Endothelial cell of umbilical vein (primary cell): ENCODE measurements at regions not wholly inside any gene's neighbourhood (a gene's known extent, or its start where the extent isn't known, plus 50 kb on each side); places are given as distances from the start of the nearest gene placed in this dataset.
A peak's percentile ranks its signal among the peaks of the same experiment; 100 is the strongest.

ENCODE experiments used
- BruUV-seq: library from RNA; stranded (reverse); fragments of 400-500 nt; replicated peaks from 2 replicates; lab custom pipeline; 2021; lab: Mats Ljungman, UMichigan
- CTCF ChIA-PET: fragments of 300-600, 350-600 bp; sonication (Branson Sonifier 250); formaldehyde crosslinking; loops from one replicate; lab custom pipeline; 2021; ENCODE audit warnings: antibody characterized with exemption, inconsistent platforms; lab: Charles Lee
- POLR2A ChIA-PET: fragments of 300-600, 350-600 bp; sonication (Branson Sonifier 250); formaldehyde crosslinking; loops from one replicate; lab custom pipeline; 2021; ENCODE audit warnings: antibody characterized with exemption, inconsistent platforms; lab: Charles Lee
- DNase-seq: peaks from one replicate; pipeline ENCODE4 v3.0.0-alpha.2; 2011; ENCODE audit warnings: low read depth, low spot score
- FAIRE-seq: peaks from 2 replicates; lab custom pipeline; 2011; peaks lifted over from hg19 to GRCh38; lab: Jason Lieb, UNC
- H2AFZ ChIP-seq: 2 replicates; pipeline ENCODE4 v1.6.0; 2012; ENCODE audit warnings: low read depth, low read length, control low read depth, inconsistent platforms
- H3K27ac ChIP-seq: 2 replicates; pipeline ENCODE4 v1.5.1; 2011; ENCODE audit warnings: low read depth, mild to moderate bottlenecking, control low read depth, low read length, moderate library complexity; ENCODE audit not compliant: insufficient read depth
- H3K27me3 ChIP-seq, 2 experiments: 2 replicates each; pipeline versions ENCODE4 v1.6.0 to v1.6.1; 2011; ENCODE audit warnings: low read length in 2 of 2, mixed read lengths in 1 of 2; ENCODE audit not compliant: control insufficient read depth in 2 of 2, insufficient read depth in 2 of 2
- H3K36me3 ChIP-seq, 2 experiments: 2 replicates in 1 of 2; 3 replicates in 1 of 2; pipeline ENCODE4 v1.5.1; 2011; ENCODE audit warnings: low read length in 2 of 2, mild to moderate bottlenecking in 1 of 2, moderate library complexity in 1 of 2; ENCODE audit not compliant: control insufficient read depth in 2 of 2, insufficient read depth in 2 of 2; ENCODE audit errors: extremely low read depth in 1 of 2
- H3K4me1 ChIP-seq: 3 replicates; pipeline ENCODE4 v1.5.1; 2011; ENCODE audit warnings: mild to moderate bottlenecking, low read length; ENCODE audit not compliant: control insufficient read depth, insufficient read depth; ENCODE audit errors: extremely low read depth
- H3K4me2 ChIP-seq: 2 replicates; pipeline ENCODE4 v1.6.1; 2011; ENCODE audit warnings: low read length, control low read depth, mixed read lengths; ENCODE audit not compliant: insufficient read depth
- H3K4me3 ChIP-seq, 3 experiments: fragments of 200-600 bp in 1 of 3; sonication (generic), shearing (Covaris generic) in 1 of 3; replicated peaks in 1 of 3; 2 replicates each; pipeline ENCODE4 v1.5.1; 2011 to 2016; ENCODE audit warnings: control low read depth in 3 of 3, low read length in 3 of 3, mild to moderate bottlenecking in 2 of 3, inconsistent platforms in 1 of 3, low read depth in 1 of 3, moderate library complexity in 1 of 3; ENCODE audit not compliant: insufficient read depth in 1 of 3
- H3K79me2 ChIP-seq: 2 replicates; pipeline ENCODE4 v1.6.0; 2012; ENCODE audit warnings: low read length, inconsistent platforms; ENCODE audit not compliant: control insufficient read depth, insufficient read depth
- H3K9ac ChIP-seq: replicated peaks from 2 replicates; pipeline ENCODE3; 2011; ENCODE audit warnings: low read length, control low read depth; ENCODE audit not compliant: insufficient read depth; ENCODE audit errors: extremely low read depth
- H3K9me1 ChIP-seq: replicated peaks from 3 replicates; pipeline ENCODE4 v1.6.0; 2011; ENCODE audit warnings: mild to moderate bottlenecking, low read length; ENCODE audit not compliant: control insufficient read depth, insufficient read depth; ENCODE audit errors: extremely low read depth
- H3K9me3 ChIP-seq: replicated peaks from 2 replicates; pipeline ENCODE4 v1.5.1; 2012; ENCODE audit warnings: low read length, inconsistent platforms; ENCODE audit not compliant: control insufficient read depth, insufficient read depth
- H4K20me1 ChIP-seq: replicated peaks from 2 replicates; pipeline ENCODE3; 2011; ENCODE audit warnings: mild to moderate bottlenecking, low read length; ENCODE audit not compliant: control insufficient read depth, insufficient read depth; ENCODE audit errors: extremely low read depth
- EZH2 ChIP-seq: IDR thresholded peaks from 2 replicates; pipeline ENCODE4 v1.6.1; 2012; ENCODE audit warnings: borderline replicate concordance, low read depth, mild to moderate bottlenecking, moderate library complexity, low read length, inconsistent platforms; ENCODE audit not compliant: severe bottlenecking
- FOS ChIP-seq: IDR thresholded peaks from 2 replicates; pipeline ENCODE4 v1.6.1; 2011; ENCODE audit warnings: mild to moderate bottlenecking, low read length, moderate library complexity, borderline replicate concordance; ENCODE audit not compliant: insufficient read depth
- GATA2 ChIP-seq: IDR thresholded peaks from 2 replicates; pipeline ENCODE4 v1.7.0; 2011; ENCODE audit warnings: low read depth, mild to moderate bottlenecking, moderate library complexity, mixed read lengths, low read length; ENCODE audit not compliant: insufficient read length, insufficient read depth
- JUN ChIP-seq: IDR thresholded peaks from 2 replicates; pipeline ENCODE4 v1.6.1; 2011; ENCODE audit warnings: borderline replicate concordance, low read depth; ENCODE audit not compliant: insufficient read length, insufficient read depth
- MYC ChIP-seq: IDR thresholded peaks from one replicate; pipeline ENCODE4 v1.6.1; 2011; ENCODE audit warnings: mild to moderate bottlenecking, low read depth, low read length
- POLR2A ChIP-seq: IDR thresholded peaks from 2 replicates; pipeline ENCODE4 v1.6.1; 2012; ENCODE audit warnings: low read depth, mild to moderate bottlenecking, control low read depth, low read length
- POLR2AphosphoS5 ChIP-seq: IDR thresholded peaks from 2 replicates; pipeline ENCODE4 v1.6.1; 2012; ENCODE audit warnings: low read depth, mild to moderate bottlenecking, control low read depth, low read length, moderate library complexity; ENCODE audit not compliant: insufficient read depth
- dilution Hi-C: fragments of 300-500 bp; cut with MboI; formaldehyde crosslinking; loops from one replicate; pipeline ENCODE4 v1.15.0; 2019; ENCODE audit warnings: low sequenced_read_pairs; ENCODE audit not compliant: extremely low pct_ligation_motif_present
- intact Hi-C: fragments of 100-400 bp; cut with micrococcal nuclease; formaldehyde crosslinking; loops from one replicate; pipeline ENCODE4 v1.10.0; 2022
- TF ChIP-seq, protein P1 (sequence below), 2 donors: IDR thresholded peaks; 1 replicate in 1 of 2; 2 replicates in 1 of 2; pipeline ENCODE4 v1.5.1; 2011; ENCODE audit warnings: low read length in 2 of 2, mild to moderate bottlenecking in 2 of 2, moderate library complexity in 2 of 2, control low read depth in 1 of 2, inconsistent platforms in 1 of 2, low read depth in 1 of 2; ENCODE audit not compliant: insufficient read depth in 1 of 2; ENCODE audit errors: extremely low read depth in 1 of 2

DNA sequence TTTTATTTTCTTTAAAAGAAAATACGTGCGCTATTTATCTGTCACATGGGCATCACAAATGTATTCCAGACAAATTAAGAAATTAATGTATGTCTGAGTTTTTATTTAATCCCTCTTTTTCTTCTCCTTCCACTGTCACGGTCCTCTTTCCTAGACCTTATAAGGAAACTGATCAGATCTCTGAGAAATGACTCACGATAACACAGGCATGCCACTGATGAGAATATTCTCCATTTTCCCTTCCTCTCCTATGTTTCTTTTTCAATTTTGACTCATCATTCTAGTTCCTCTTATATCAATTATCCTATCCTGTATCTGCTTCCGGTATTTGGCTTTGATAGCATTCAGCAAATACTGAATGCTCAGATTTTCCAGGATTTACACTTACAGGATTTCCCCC lies 121.8 kb downstream of the DSC3 start:
- Histone ChIP-seq H3K9me3 (no peaks in the 10 kb centered on the region), H3K4me2 (peak overlapping the region; percentile 36), H3K4me1 (peaks cover 3% of the 10 kb centered on the region), H3K27me3 (no peaks in the 10 kb centered on the region), H3K27ac (no peak overlapping the region), H3K4me3 (no peak overlapping the region), H2AFZ (no peak overlapping the region), H3K79me2 (no peaks in the 10 kb centered on the region), H3K9ac (no peak overlapping the region), H3K9me1 (no peaks in the 10 kb centered on the region), H3K36me3 (no peaks in the 10 kb centered on the region), H4K20me1 (no peaks in the 10 kb centered on the region)
- FAIRE-seq (no peak), DNase-seq (peak; percentile 39)
- dilution Hi-C loops (no loop called here), intact Hi-C loops (no loop called here)
- CTCF ChIA-PET = no interaction called here
- BruUV-seq = no TSS peak
- POLR2A ChIA-PET = no interaction called here
- TF ChIP-seq FOS (no peak), JUN (peak; percentile 13), GATA2 (peak; percentile 41)

DNA sequence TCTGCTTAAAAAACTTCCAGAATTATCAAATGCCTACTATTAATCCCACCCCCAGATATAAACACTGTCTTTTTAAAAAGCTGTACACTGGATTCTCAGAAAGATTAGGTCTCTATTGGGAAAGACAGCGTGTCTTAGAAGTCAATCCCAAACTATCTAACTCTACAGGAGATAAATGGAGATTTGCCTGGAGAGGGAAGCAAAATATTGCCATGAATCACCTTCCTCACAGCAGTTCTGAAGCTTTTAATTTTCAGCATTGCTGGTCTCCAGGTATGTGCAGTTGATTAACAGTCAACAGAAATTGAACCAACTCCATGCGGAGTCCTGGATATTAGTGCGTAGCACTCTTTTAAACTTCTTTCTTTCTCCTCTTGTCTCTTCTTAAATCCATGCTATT lies 122.2 kb downstream of the DSC3 start:
- Histone ChIP-seq H3K36me3 (no peaks in the 10 kb centered on the region), H3K27ac (no peak overlapping the region), H3K4me1 (peaks cover 3% of the 10 kb centered on the region), H3K4me3 (no peak overlapping the region), H3K79me2 (no peaks in the 10 kb centered on the region), H3K4me2 (no peak overlapping the region), H3K27me3 (no peaks in the 10 kb centered on the region), H3K9me1 (no peaks in the 10 kb centered on the region), H2AFZ (no peak overlapping the region), H3K9me3 (no peaks in the 10 kb centered on the region), H3K9ac (no peak overlapping the region), H4K20me1 (no peaks in the 10 kb centered on the region)
- DNase-seq = no peak
- intact Hi-C loops (no loop called here), dilution Hi-C loops (no loop called here)
- ChIA-PET POLR2A (no interaction called here), CTCF (no interaction called here)
- BruUV-seq = no TSS peak
- no peak for FAIRE-seq
- no peak for TF ChIP-seq EZH2
- TF ChIP-seq POLR2A = no peak
- TF ChIP-seq FOS = no peak
- TF ChIP-seq GATA2 = no peak
- TF ChIP-seq POLR2AphosphoS5 = no peak
- TF ChIP-seq, protein P1, sequence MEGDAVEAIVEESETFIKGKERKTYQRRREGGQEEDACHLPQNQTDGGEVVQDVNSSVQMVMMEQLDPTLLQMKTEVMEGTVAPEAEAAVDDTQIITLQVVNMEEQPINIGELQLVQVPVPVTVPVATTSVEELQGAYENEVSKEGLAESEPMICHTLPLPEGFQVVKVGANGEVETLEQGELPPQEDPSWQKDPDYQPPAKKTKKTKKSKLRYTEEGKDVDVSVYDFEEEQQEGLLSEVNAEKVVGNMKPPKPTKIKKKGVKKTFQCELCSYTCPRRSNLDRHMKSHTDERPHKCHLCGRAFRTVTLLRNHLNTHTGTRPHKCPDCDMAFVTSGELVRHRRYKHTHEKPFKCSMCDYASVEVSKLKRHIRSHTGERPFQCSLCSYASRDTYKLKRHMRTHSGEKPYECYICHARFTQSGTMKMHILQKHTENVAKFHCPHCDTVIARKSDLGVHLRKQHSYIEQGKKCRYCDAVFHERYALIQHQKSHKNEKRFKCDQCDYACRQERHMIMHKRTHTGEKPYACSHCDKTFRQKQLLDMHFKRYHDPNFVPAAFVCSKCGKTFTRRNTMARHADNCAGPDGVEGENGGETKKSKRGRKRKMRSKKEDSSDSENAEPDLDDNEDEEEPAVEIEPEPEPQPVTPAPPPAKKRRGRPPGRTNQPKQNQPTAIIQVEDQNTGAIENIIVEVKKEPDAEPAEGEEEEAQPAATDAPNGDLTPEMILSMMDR (IDR thresholded peaks at IDR 0.05; ENCODE audit: extremely low read depth in 1 of 2, insufficient read depth in 1 of 2, low read depth in 1 of 2, low read length in 2 of 2) = no peak
- TF ChIP-seq MYC = no peak
- no peak for TF ChIP-seq JUN
